Body of pancreas (tissue), 4 donors: ENCODE measurements at regions not wholly inside any gene's neighbourhood (a gene's known extent, or its start where the extent isn't known, plus 50 kb on each side); places are given as distances from the start of the nearest gene placed in this dataset.
A peak's percentile ranks its signal among the peaks of the same experiment; 100 is the strongest.

Source experiments
- POLR2A ChIP-seq, 3 donors: fragments of 450-650 bp; IDR thresholded peaks; one replicate each; pipeline ENCODE4 v1.6.1; 2016; ENCODE audit warnings: antibody characterized with exemption in 3 of 3, mild to moderate bottlenecking in 2 of 3
- TF ChIP-seq, protein P1 (sequence below), 7 experiments: fragments of 450-650 bp in 4 of 7; fragments of 200-600 bp in 3 of 7; sonication (generic) in 3 of 7; IDR thresholded peaks; one replicate each; pipeline ENCODE4 v1.5.1; 2016 to 2019; ENCODE audit warnings: antibody characterized with exemption in 7 of 7

- TF ChIP-seq, protein P1, sequence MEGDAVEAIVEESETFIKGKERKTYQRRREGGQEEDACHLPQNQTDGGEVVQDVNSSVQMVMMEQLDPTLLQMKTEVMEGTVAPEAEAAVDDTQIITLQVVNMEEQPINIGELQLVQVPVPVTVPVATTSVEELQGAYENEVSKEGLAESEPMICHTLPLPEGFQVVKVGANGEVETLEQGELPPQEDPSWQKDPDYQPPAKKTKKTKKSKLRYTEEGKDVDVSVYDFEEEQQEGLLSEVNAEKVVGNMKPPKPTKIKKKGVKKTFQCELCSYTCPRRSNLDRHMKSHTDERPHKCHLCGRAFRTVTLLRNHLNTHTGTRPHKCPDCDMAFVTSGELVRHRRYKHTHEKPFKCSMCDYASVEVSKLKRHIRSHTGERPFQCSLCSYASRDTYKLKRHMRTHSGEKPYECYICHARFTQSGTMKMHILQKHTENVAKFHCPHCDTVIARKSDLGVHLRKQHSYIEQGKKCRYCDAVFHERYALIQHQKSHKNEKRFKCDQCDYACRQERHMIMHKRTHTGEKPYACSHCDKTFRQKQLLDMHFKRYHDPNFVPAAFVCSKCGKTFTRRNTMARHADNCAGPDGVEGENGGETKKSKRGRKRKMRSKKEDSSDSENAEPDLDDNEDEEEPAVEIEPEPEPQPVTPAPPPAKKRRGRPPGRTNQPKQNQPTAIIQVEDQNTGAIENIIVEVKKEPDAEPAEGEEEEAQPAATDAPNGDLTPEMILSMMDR (IDR thresholded peaks at IDR 0.05) = no peak
- peak in 1 of 3 donors; percentile 13 for TF ChIP-seq POLR2A (IDR thresholded peaks at IDR 0.05)
Measured at GRCh38 chr3:102113421-102114041, 264.2 kb downstream of the NFKBIZ start.
